HG02623 (cell line): ENCODE measurements at regions not wholly inside any gene's neighbourhood (a gene's known extent, or its start where the extent isn't known, plus 50 kb on each side); places are given as distances from the start of the nearest gene placed in this dataset.
"Not testable (repeated sequence)": the region's sequence is repeated elsewhere in the genome, so short reads cannot be mapped to it uniquely, and the experiment has no call there.

ENCODE experiments used
- ATAC-seq: cut with Tn5 transposase; IDR thresholded peaks from one replicate; pipeline ENCODE4 v1.9.1; 2021; ENCODE audit warnings: moderate library complexity; ENCODE audit not compliant: unreplicated experiment

DNA sequence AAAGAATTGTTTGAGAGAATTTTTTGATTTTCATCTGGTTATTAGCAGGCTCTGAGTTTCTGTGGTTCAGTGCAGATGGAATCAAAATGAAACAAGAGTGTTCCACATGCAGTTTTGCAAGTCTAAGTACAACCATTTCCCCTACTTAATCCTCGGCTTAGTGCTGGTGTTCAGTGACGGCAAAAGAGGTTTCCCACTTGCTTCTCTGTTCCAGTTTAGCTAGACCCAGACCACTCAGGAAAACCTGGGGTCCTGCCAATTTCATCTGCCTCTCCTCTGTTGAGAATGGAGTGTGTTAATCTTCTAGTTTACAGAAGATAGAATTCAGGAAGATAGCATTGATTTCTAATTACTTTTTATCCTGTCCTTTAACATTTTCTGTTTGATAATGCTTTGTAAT, 996.2 kb upstream of the FANCL start:
- no peak for ATAC-seq

DNA sequence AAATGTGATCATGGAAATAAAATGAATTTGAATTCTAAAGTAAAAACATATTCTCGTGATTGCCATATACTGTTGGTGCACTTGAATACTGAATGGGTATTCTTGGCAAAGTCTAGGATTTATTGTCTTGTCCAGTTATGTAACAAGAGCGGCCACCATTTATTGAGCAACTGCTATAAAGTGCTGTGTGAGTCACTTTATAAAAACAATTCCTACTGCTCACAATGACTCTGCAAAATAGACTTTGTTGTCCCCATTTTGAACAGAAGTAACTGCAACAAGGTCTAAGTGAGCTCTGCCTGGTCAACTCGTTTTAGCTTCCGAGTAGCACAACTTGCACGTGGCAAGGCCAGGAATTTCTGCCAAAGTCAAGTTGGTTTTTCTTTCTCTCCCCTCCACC, 995.6 kb upstream of the FANCL start:
- no peak for ATAC-seq

DNA sequence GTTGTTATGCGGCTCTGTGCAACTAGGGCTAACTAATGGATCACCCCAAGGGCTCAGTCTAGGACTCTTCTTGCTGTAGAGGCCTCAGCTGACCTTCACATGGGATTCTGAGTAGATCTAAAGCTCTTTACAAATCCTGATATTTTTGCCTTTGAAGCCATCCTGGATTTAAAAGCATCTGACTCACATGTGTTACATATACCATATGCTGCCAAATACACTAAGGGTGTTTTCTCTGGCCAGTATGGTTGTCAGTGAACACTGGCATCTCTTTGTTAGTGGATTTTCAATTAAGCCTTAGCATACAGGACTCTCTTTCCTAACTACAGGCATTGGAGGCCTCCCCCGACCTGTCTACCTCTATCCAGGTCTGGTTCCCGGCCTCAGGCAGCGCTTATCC, 992.8 kb upstream of the FANCL start:
- ATAC-seq, result no peak

DNA sequence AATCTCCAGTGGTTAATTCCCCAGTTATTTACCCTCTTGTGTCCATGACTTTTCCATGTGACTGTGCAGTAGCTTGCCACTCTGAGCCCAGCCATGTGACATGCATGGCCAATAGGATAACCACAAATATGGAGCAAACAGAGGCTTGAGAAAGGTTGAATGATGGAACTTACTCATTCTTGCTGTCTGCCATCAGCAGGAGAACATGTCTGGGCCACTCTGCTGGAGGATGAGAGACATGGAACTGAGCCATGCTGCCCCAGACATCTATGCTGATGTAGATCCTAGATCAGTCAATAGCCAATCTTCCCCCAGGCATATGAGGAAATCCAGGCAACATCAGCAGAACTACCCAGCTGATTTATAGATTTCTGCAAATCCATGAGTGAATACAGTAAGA, 992.3 kb upstream of the FANCL start:
- ATAC-seq, result no peak

DNA sequence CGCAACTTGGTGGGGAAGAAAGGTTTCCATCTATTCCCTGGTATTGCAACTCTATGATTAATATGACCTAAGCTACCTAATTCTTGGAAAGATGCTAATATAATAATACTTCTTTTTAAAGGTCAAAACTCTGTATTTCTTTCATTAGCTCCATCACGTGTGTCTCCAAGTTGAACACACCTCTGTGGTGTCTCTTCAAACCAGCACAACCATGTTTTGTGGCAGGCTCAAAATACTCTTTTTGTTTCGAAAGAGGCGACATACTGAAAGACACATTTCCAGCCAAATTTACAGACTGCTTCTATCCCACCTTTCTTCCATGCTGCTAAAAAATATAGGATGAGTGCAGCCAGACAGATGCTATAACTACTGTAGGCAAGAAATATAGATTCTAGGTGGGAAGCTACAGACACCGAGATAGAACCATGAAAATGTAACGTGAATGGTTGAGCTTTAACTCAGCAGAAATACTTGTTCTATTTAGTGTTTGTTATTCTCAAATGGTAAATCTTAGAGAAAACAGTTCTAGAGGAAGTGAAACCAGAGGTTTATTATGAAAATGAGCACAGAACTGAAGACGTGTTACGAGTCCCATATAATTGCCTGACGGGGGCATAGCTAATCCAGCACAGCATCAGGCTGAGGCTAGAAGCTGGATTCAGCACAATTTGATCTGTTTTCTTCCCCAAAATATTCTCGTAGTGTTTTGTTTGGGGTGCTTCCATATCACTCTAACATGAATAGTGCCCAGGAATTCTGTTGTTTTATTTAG, 991.5 kb upstream of the FANCL start:
- ATAC-seq, result peak; percentile 87

DNA sequence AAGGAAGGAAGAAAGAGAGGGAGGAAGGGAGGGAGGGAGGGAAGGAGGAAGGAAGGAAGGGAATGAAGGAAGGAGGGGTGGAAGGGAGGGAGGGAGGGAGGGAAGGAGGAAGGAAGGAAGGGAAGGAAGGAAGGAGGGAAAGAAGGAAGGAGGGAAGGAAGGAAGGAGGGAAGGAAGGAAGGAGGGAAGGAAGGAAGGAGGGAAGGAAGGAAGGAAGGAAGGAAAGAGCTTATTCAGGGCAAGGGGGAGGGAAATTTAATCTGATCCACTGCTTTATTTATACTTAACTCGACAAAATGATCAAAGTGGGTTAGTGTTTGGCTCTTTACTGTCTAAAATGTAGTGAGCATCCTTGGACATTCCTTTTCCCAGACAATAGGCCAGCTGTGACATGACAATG, 985.2 kb upstream of the FANCL start:
- not testable (repeated sequence) for ATAC-seq

DNA sequence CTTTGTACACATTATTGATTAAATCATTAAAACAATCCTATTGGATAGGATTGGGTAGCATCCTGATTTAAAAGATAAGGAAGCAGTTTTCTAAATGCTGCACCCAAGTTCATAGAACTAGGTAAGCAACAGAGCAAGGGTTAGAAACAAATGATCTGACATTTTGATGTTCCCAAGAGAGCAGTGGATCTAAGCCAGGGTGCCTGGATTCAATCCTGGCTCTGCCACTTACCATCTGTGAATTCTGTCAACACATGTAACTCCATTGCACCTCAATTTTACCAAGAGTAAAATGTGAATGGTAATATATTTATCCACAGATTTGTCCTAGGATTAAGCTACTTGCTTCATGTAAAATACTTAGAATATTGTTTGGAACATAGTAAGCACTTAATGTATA, 982.6 kb upstream of the FANCL start:
- no peak for ATAC-seq

DNA sequence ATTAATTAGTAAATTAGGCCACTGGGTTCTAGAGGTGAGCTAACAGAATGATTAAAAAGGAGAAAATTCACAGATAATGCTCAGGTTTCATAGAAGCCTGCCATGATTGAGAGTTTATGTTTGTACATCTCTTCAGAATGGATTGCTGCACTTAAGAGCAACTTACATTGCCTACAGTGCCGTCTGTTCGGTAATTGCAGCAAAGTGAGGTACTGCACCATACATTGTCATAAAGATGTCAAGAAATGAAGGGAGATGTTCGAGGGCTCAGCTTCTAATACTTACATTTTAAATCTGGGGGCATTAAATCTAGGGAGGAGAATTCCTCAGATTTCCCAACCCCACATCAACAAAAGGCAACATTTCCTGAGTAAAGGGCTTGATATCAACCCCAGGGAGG, 976.2 kb upstream of the FANCL start:
- ATAC-seq, result no peak

DNA sequence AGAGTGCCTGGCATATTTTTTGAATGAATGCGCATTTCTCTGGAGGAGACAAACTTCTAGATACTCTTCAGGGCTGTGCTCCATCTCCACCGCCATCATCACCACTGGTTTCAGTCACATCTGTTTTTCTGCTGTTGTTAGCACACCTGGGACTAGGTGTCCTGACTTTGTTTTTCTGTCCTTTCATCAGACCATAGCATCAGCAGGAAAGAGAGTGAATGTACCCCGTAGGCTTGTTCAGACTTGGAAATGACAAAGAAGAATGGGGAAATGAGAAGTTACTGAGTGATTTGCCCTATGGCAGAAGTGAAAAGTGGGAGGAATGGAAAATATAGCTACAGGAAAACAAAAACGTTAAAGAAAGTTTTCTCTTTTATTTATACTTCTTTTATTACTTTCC, 965.2 kb upstream of the FANCL start:
- ATAC-seq, result no peak

DNA sequence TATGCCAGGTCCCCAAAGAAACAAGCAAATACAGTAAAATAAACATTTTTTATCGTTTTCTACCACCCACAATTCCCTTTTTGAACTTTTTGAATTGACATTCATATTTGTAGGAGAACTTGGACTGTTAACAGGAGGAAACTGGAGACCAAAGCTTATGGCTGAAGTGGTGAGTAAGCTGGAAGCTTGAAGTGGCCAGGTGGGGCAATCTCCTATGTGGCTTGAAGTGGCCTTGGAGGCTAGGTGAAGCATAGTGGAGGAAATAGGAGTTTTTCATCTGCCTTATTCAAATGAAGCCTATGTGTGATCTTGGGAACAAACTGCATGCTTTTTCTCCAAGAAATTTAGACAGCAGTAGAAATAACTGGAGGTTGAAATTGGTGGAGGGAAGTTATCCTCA, 962.9 kb upstream of the FANCL start:
- ATAC-seq, result no peak

DNA sequence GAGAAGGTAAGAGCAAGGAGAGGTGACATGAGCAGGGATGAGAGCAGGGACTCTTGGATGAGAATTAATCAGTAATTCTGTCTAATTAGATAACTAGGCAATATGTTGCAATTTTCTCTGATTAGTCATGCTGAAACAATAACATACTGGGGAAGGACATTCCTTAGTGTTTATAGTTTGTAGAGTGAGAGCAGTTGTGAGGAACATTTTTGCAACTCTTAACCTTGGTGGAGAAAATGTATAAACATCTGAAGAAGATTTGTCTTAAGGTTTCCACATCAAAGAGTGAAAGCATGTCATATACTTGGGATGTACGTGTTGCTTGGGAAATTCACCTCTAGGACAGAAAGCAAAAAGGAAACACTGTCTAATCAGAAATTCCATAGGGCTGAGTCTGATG, 955.4 kb upstream of the FANCL start:
- ATAC-seq, result no peak

DNA sequence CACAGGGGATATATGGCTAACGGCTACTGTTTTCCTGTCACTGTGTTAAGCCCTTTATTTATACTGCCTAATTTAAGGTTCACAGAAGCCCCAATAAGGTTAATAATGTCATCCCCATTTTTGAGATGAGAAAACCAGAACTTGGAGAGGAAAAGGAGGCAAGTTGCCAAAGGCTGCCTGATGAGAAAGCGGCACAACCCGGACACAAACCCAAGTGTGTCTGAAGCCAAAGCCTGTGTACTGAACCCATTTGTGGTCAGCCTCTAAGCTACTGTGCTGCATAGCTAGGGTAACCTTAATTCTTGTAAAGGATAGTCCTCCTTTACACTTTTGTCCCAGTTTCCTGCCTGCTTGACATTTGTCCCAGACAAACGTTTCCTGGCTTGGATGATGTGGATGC, 954.7 kb upstream of the FANCL start:
- ATAC-seq, result no peak

DNA sequence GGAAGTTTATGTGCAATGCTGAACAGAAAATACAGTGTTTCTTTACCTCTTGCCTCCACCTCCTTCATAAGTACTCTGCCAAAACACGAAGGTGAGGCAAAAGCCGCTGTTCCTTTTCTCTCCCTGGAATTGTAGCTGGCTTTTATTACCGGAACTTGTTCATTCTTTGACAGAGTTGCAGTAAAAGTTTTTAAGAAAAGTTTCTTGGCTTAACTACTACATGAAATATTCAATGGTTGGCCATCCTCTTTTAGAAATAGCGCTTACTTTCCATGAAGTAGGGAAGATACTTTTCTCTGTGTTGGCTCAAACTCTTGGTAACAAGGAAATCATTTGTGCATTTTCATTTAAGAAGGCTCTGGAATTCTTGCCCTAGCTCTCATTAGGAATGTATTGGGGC, 950.7 kb upstream of the FANCL start:
- no peak for ATAC-seq

DNA sequence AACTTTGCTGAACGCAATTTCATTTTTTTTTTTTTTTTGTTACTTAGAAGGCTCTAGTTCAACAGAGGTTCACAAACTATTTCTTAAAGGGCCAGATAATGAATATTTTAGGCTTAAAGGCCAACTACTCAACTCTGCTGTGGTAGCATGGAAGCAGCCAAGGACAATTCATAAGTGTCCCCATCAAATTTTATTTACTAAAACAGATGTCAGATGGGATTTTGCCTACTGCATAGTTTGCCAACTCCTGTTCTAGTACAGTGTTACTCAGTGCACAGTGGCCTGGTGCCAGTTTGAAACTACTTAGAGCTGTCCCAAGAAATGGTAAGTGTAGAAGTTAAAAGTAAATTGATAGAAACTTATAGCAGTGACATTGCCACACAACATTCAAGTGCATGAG, 949.4 kb upstream of the FANCL start:
- no peak for ATAC-seq

DNA sequence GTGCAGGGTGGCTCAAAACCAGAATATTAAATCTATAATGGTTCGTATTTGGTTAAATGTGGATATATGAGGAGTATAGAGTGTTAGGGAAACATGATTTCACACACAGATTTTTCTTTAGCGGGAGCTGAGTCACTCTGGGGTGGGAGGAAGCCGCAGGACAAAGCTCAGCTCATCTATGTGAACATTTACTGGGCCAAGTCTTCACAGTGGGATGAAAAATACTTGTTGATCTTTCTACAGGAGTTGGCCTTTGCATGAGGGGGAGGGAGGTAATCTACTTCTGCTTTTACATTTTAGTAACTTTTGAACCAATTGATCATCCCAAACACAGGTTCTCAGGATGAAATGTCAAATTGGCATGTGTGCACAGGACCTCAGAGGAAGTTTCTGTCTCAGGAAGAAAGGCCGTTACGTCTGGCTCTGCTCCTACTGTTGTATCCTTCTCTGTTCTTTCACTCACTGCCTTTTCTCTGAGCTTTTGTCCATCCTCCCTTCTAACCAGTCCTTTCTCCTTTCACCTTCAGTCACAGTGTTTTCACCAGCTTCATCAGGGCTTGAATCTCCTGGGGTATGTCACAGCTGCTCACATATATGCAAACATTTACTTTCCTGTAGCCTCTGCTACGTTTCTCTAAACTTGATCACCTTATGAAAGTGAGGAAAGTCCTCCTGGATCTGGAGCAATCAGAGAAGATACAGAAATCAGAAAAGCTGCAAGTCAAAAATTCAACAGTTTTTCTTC, 943.3 kb upstream of the FANCL start:
- no peak for ATAC-seq

DNA sequence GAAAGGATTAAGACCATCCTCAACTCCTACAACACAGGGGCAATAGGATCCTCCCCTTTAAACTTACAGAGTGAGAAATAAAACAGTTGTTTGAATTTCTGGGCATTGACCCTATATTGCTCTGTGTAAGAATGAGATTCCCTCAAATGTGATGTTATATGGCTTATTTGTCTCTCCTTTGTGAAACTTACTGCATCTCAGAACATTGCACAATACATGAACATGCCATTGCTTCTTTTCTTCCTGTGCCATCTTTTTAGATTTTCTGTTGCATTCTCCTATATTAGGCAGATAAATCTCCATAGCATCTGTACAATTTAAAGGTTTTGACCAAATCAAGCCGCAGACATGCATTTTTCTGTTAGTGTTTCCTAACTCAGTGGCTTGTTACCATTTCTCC, 941.9 kb upstream of the FANCL start:
- ATAC-seq, result no peak

DNA sequence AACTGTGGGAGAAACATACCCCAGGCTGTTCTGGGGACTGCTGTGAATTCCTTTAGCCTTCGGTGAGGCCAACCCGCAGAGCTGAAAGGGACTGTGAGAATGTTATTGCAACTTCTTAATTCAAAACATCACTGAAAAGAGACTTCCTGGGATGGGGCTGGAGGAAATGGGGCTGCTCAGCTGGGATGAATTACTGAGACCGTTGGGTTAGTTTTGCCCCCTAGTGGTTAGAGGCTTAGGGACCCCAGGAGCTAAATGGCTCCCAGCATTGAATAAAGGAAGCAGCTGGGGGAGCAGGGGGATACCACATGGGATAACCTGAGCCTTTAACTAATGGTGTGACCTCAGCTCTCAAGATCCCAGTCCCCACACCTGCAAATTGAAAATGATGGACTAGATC, 941.1 kb upstream of the FANCL start:
- no peak for ATAC-seq

DNA sequence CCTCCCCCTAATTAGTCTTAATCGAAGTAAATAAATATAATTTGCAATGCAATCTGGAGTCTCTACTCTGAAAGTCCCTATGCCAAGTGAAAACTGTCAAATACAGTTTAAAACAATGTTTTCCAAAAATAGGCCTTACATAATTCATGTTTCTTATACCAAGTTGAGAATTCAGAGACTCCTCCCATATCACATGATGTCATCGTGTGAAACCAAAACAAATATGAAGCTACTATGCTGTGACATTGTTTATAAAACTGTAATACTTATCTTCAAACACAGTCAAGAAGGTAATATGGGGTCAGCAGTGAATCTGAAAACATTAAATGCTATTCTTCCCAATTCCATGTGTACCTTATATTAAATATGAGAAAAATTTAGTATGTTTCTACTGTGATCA, 940.2 kb upstream of the FANCL start:
- no peak for ATAC-seq

DNA sequence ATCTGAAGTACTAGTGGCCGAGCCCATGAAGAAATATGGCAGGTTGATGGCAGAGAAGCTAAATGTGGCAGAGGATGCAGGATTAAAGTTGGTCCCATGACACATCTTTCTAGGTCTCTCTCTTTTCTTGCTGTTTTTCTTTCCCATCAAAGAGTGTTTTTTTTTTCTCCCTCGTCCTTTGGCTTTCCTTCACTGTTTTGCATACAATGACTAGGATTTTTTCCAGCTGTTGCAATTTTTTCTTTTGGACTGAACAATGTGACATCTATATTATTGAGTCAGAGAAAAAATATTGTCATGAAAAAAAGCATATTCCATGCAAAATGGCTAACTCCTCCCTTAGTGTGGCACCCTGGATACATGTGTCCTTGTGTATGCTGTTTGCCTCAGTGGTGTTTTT, 939.5 kb upstream of the FANCL start:
- no peak for ATAC-seq

DNA sequence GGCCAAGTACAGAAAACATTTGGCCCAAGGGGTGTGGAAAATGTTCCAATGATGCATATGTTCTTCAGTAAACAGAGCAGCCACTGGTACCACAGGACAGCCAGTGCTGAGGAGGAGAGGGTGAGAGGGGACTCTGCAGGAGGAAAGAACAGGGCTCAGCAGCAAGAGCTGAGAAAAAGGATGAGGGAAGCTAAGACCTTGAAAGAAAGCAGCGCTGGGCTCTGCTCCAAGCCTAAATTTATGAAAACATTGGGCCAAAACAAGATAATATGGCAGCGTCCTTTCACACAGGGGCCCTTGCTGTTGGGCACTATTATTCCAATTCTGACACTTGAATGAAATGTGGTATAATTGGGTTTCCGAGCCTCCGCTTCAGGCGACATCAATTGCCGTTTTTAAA, 939.0 kb upstream of the FANCL start:
- no peak for ATAC-seq

DNA sequence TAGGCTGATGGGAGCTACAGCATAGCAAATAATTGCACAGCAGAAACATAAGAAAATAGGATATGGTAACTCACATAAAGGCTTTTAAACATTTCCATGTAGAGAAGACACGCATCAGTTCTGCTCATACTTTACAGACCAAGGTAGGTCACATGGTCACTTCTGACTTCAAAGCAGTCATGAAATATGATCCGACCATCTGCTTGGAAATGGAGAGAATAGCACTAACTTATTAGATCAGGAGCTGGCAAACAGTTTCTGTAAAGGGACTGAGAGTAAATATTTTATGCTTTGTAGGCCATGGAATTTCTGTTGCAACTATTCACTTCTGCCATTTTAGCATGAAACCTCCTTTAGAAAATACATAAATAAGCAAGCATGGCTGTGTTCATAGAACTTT, 936.6 kb upstream of the FANCL start:
- no peak for ATAC-seq

DNA sequence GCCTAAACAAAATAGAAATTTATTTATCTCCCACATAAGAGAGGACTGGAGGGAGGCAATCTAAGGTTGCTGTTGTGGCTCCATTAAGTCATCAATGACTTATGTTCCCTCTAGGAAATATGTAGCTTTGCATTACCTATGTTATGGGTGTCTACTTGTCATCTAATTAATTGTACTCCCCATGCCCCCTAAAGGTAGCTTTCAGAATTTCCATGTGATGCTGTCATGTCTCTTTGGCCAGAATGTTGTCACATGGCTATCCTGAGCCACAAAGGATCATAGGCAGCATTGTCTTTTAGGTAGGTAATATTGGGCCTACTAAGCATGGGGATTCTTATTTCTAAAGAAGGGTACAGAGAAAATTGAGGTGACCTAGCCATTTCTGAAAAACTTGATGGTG, 935.6 kb upstream of the FANCL start:
- no peak for ATAC-seq
